GM12878 (cell line): ENCODE measurements at regions not wholly inside any gene's neighbourhood (a gene's known extent, or its start where the extent isn't known, plus 50 kb on each side); places are given as distances from the start of the nearest gene placed in this dataset.

ENCODE experiments used
- ATAC-seq: fragments of 200-7000 bp; cut with Tn5 transposase; 3 replicates; pipeline ENCODE4 v1.9.1; 2020; ENCODE audit warnings: mild to moderate bottlenecking, moderate library complexity
- BruUV-seq: library from RNA; stranded (reverse); fragments of 400-500 nt; replicated peaks from 2 replicates; lab custom pipeline; 2021; lab: Mats Ljungman, UMichigan
- CTCF ChIA-PET: fragments of 300-600 bp; sonication (Branson Sonifier 250); formaldehyde crosslinking; extraction: SDS; loops from one replicate; lab custom pipeline; 2021; ENCODE audit warnings: inconsistent platforms; lab: Yijun Ruan, JAX
- POLR2A ChIA-PET: fragments of 350-600 bp; formaldehyde crosslinking; extraction: SDS; loops from one replicate; lab custom pipeline; 2021; ENCODE audit warnings: inconsistent platforms; lab: Charles Lee
- RAD21 ChIA-PET: fragments of 300-600 bp; sonication (Branson Sonifier 250); formaldehyde crosslinking; loops from one replicate; lab custom pipeline; 2023; ENCODE audit warnings: antibody characterized with exemption; ENCODE audit not compliant: unreplicated experiment; lab: Charles Lee
- SMC1A ChIA-PET: fragments of 300-600 bp; sonication (Branson Sonifier 250); formaldehyde crosslinking; loops from one replicate; lab custom pipeline; 2023; ENCODE audit not compliant: unreplicated experiment, uncharacterized antibody; lab: Charles Lee
- DNase-seq: peaks from one replicate; pipeline ENCODE4 v3.0.0-alpha.2; 2011; ENCODE audit warnings: low read depth, low spot score
- FAIRE-seq: peaks from 3 replicates; lab custom pipeline; 2011; peaks lifted over from hg19 to GRCh38; lab: Jason Lieb, UNC
- H2AFZ ChIP-seq: 2 replicates; pipeline ENCODE4 v1.6.0; 2011; ENCODE audit warnings: low read depth, low read length, control low read depth; ENCODE audit not compliant: control insufficient read depth
- H3K27ac ChIP-seq: 2 replicates; pipeline ENCODE4 v1.5.1; 2011; ENCODE audit warnings: control low read depth; ENCODE audit not compliant: control insufficient read depth, insufficient read depth
- H3K27me3 ChIP-seq, 2 experiments: replicated peaks in 1 of 2; 2 replicates each; pipeline versions ENCODE4 v1.6.0 to v1.6.1; 2011; ENCODE audit warnings: low read length in 1 of 2; ENCODE audit not compliant: control insufficient read depth in 2 of 2, insufficient read depth in 2 of 2
- H3K36me3 ChIP-seq, 2 experiments: 2 replicates each; pipeline ENCODE4 v1.5.1; 2011; ENCODE audit warnings: low read length in 1 of 2; ENCODE audit not compliant: control insufficient read depth in 2 of 2, insufficient read depth in 2 of 2
- H3K4me1 ChIP-seq: 2 replicates; pipeline ENCODE4 v1.6.1; 2011; ENCODE audit warnings: mild to moderate bottlenecking, low read length, moderate library complexity, mixed read lengths; ENCODE audit not compliant: control insufficient read depth, insufficient read depth
- H3K4me2 ChIP-seq: 2 replicates; pipeline ENCODE4 v1.6.0; 2011; ENCODE audit warnings: control low read depth; ENCODE audit not compliant: control insufficient read depth, insufficient read depth
- H3K4me3 ChIP-seq: fragments of 200-600 bp; sonication (generic); 2 replicates; pipeline ENCODE4 v1.5.1; 2016
- H3K79me2 ChIP-seq: 2 replicates; pipeline ENCODE4 v1.6.0; 2011; ENCODE audit warnings: low read length; ENCODE audit not compliant: control insufficient read depth, insufficient read depth
- H3K9ac ChIP-seq: 2 replicates; pipeline ENCODE4 v1.8.0; 2011; ENCODE audit warnings: low read length, control low read depth, mixed read lengths; ENCODE audit not compliant: control insufficient read depth, insufficient read depth
- H3K9me3 ChIP-seq: replicated peaks from 3 replicates; pipeline ENCODE4 v1.5.1; 2011; ENCODE audit warnings: mild to moderate bottlenecking, low read length; ENCODE audit not compliant: control insufficient read depth, insufficient read depth
- H4K20me1 ChIP-seq: 2 replicates; pipeline ENCODE4 v1.6.0; 2011; ENCODE audit not compliant: control insufficient read depth, insufficient read depth
- BCL11A ChIP-seq: IDR thresholded peaks from 2 replicates; pipeline ENCODE4 v1.6.1; 2011; ENCODE audit warnings: low read depth, low read length
- KLF5 ChIP-seq: fragments of 450-650 bp; IDR thresholded peaks from 2 replicates; pipeline ENCODE4 v1.6.1; 2014; ENCODE audit warnings: mild to moderate bottlenecking; ENCODE audit not compliant: partially characterized antibody
- MXI1 ChIP-seq: fragments of 150-350 bp; IDR thresholded peaks from 2 replicates; pipeline ENCODE4 v1.6.1; 2011; ENCODE audit warnings: low read depth, mild to moderate bottlenecking, inconsistent platforms, low read length, improper control_type of control experiment
- SREBF2 ChIP-seq: IDR thresholded peaks from 2 replicates; pipeline ENCODE4 v1.6.1; 2012; ENCODE audit warnings: mild to moderate bottlenecking, low read length
- TARDBP ChIP-seq: IDR thresholded peaks from 2 replicates; pipeline ENCODE4 v1.6.1; 2016; ENCODE audit warnings: borderline replicate concordance
- ZBED1 ChIP-seq: IDR thresholded peaks from 2 replicates; pipeline ENCODE4 v1.6.1; 2016; ENCODE audit warnings: borderline replicate concordance
- ZBTB11 ChIP-seq: fragments of 450-650 bp; formaldehyde crosslinking; IDR thresholded peaks from 2 replicates; pipeline ENCODE4 v1.5.0; 2022; ENCODE audit warnings: mild to moderate bottlenecking, missing genetic modification characterization
- ZNF207 ChIP-seq: fragments of 450-650 bp; IDR thresholded peaks from 2 replicates; pipeline ENCODE4 v1.6.1; 2014; ENCODE audit warnings: antibody characterized with exemption, mild to moderate bottlenecking, borderline replicate concordance
- WGBS: methylation state at CpG from one replicate; pipeline ENCODE4 v1.1.6; 2016; ENCODE audit warnings: low lambda C conversion rate; ENCODE audit not compliant: insufficient replicate concordance, insufficient coverage; ENCODE audit errors: missing lambda C conversion rate; 5-methylcytosine and 5-hydroxymethylcytosine counted together
- in situ Hi-C: fragments of 300-500 bp; cut with MboI; formaldehyde crosslinking; loops from 9 replicates; pipeline ENCODE4 v1.14.3; 2018; ENCODE audit warnings: mixed read lengths
- intact Hi-C: fragments of 100-400 bp; cut with micrococcal nuclease; formaldehyde crosslinking; loops from one replicate; pipeline ENCODE4 v1.14.2; 2022; ENCODE audit not compliant: unreplicated experiment

- FAIRE-seq (no peak), ATAC-seq (peak; percentile 43), DNase-seq (no peak)
- ChIA-PET SMC1A (interaction anchor here (0.8 to 2.8 kb wide), 19 partner anchors 10 to 562 kb away, joined by 3 to 27 read pairs (median 3); no protein-coding TSS in a partner anchor), RAD21 (interaction anchor here (0.7 to 2.7 kb wide), 17 partner anchors 9 to 494 kb away, joined by 3 to 19 read pairs (median 4); partner anchors contain the start of gene BTG1), CTCF (interaction anchor here (0.5 to 2.0 kb wide), 10 partner anchors 12 to 629 kb away, joined by 3 to 10 read pairs (median 4); no protein-coding TSS in a partner anchor), POLR2A (interaction anchor here (0.5 to 1.9 kb wide), 5 partner anchors 9 to 1071 kb away, joined by 3 to 7 read pairs (median 4); partner anchors contain the start of gene BTG1)
- Histone ChIP-seq H3K79me2 (no peaks in the 10 kb centered on the region), H3K4me3 (no peak overlapping the region), H3K4me1 (peaks cover 3% of the 10 kb centered on the region; the same call in 1 of the 2 replicates), H3K36me3 (no peaks in the 10 kb centered on the region), H3K4me2 (no peak overlapping the region), H2AFZ (no peak overlapping the region), H4K20me1 (no peaks in the 10 kb centered on the region), H3K27ac (no peak overlapping the region), H3K27me3 (no peaks in the 10 kb centered on the region), H3K9me3 (no peaks in the 10 kb centered on the region; the same call in 2 of the 3 replicates), H3K9ac (no peak overlapping the region)
- intact Hi-C loops = no loop called here
- WGBS = 70% methylated on average over 2 of the region's 2 CpGs
- in situ Hi-C loops = no loop called here
- TF ChIP-seq TARDBP = no peak
- TF ChIP-seq ZBTB11 (CRISPR knock-in tag) = no peak
- no peak for TF ChIP-seq BCL11A
- TF ChIP-seq SREBF2 = no peak
- no peak for TF ChIP-seq MXI1
- TF ChIP-seq KLF5 = no peak
- TF ChIP-seq ZNF207 = no peak
- TF ChIP-seq ZBED1 = no peak
- no TSS peak for BruUV-seq
Observed at GRCh38 chr12:92010368-92010767, 135.3 kb downstream of the BTG1 start.
